ENCODE measurements at regions not wholly inside any gene's neighbourhood (a gene's known extent, or its start where the extent isn't known, plus 50 kb on each side); places are given as distances from the start of the nearest gene placed in this dataset.

GRCh38 chr2:236403125-236403524 lies 138.9 kb upstream of the ASB18 start:
- TF ChIP-seq SIN3A (IDR thresholded peaks at IDR 0.05; ENCODE audit: borderline replicate concordance, insufficient read depth, low read length): no peak
- TF ChIP-seq REST (IDR thresholded peaks at IDR 0.05; ENCODE audit: insufficient read depth in 1 of 2, low read depth in 2 of 2, low read length in 2 of 2): no peak
- no peak for TF ChIP-seq TAF1 (IDR thresholded peaks at IDR 0.05; ENCODE audit: borderline replicate concordance, insufficient read depth, low read length)
- no peak for TF ChIP-seq POLR2AphosphoS5 (IDR thresholded peaks at IDR 0.05; ENCODE audit: low read depth, low read length)
